Fibroblast of lung (primary cell): ENCODE measurements at regions not wholly inside any gene's neighbourhood (a gene's known extent, or its start where the extent isn't known, plus 50 kb on each side); places are given as distances from the start of the nearest gene placed in this dataset.

Experiments used
- DNase-seq, 2 donors: peaks; one replicate each; pipeline versions ENCODE4 v3.0.0 to v3.0.0-alpha.2; 2010; ENCODE audit warnings: low read depth in 2 of 2
- H2AFZ ChIP-seq: 2 replicates; pipeline ENCODE4 v1.5.1; 2012; ENCODE audit warnings: low read length, control low read depth, inconsistent platforms
- H3K27ac ChIP-seq: 2 replicates; pipeline ENCODE4 v1.5.1; 2011; ENCODE audit warnings: low read length, control low read depth; ENCODE audit not compliant: insufficient read depth
- H3K27me3 ChIP-seq: 2 replicates; pipeline ENCODE4 v1.5.1; 2011; ENCODE audit warnings: mild to moderate bottlenecking, low read length; ENCODE audit not compliant: control insufficient read depth, insufficient read depth
- H3K36me3 ChIP-seq: 2 replicates; pipeline ENCODE4 v1.5.1; 2011; ENCODE audit warnings: low read length; ENCODE audit not compliant: control insufficient read depth, insufficient read depth
- H3K4me1 ChIP-seq: 2 replicates; pipeline ENCODE4 v1.5.1; 2011; ENCODE audit warnings: low read length; ENCODE audit not compliant: control insufficient read depth, insufficient read depth; ENCODE audit errors: extremely low read depth
- H3K4me2 ChIP-seq: 2 replicates; pipeline ENCODE4 v1.5.1; 2011; ENCODE audit warnings: low read length, control low read depth; ENCODE audit not compliant: insufficient read depth; ENCODE audit errors: extremely low read depth
- H3K4me3 ChIP-seq, 4 experiments: fragments of 200-600 bp in 1 of 4; sonication (generic) in 1 of 4; replicated peaks in 1 of 4; 2 replicates each; pipeline ENCODE4 v1.5.1; 2011 to 2016; ENCODE audit warnings: low read length in 4 of 4, low read depth in 3 of 4, mild to moderate bottlenecking in 3 of 4, control low read depth in 2 of 4, inconsistent platforms in 1 of 4, mixed read lengths in 1 of 4; ENCODE audit not compliant: insufficient read depth in 1 of 4; ENCODE audit errors: control extremely low read depth in 1 of 4
- H3K79me2 ChIP-seq: 2 replicates; pipeline ENCODE4 v1.5.1; 2012; ENCODE audit warnings: mild to moderate bottlenecking, low read length, inconsistent platforms; ENCODE audit not compliant: control insufficient read depth, insufficient read depth
- H3K9ac ChIP-seq: 2 replicates; pipeline ENCODE4 v1.5.1; 2011; ENCODE audit warnings: mild to moderate bottlenecking, low read length, control low read depth; ENCODE audit not compliant: insufficient read depth
- H3K9me3 ChIP-seq: 2 replicates; pipeline ENCODE4 v1.5.1; 2012; ENCODE audit warnings: low read depth, low read length; ENCODE audit not compliant: control insufficient read depth, insufficient read depth
- H4K20me1 ChIP-seq: 2 replicates; pipeline ENCODE4 v1.5.1; 2011; ENCODE audit warnings: low read length; ENCODE audit not compliant: control insufficient read depth, insufficient read depth; ENCODE audit errors: extremely low read depth
- EZH2 ChIP-seq: IDR thresholded peaks from 2 replicates; pipeline ENCODE4 v1.5.1; 2012; ENCODE audit warnings: low read length, control low read depth, mild to moderate bottlenecking; ENCODE audit errors: missing control alignments
- TF ChIP-seq, protein P1 (sequence below), 2 donors: IDR thresholded peaks in 1 of 2; conservative IDR thresholded peaks in 1 of 2; 1 replicate in 1 of 2; 2 replicates in 1 of 2; pipeline ENCODE4 v1.5.1; 2011 to 2012; ENCODE audit warnings: low read length in 2 of 2, control low read depth in 1 of 2, inconsistent platforms in 1 of 2, low read depth in 1 of 2, mild to moderate bottlenecking in 1 of 2

DNA sequence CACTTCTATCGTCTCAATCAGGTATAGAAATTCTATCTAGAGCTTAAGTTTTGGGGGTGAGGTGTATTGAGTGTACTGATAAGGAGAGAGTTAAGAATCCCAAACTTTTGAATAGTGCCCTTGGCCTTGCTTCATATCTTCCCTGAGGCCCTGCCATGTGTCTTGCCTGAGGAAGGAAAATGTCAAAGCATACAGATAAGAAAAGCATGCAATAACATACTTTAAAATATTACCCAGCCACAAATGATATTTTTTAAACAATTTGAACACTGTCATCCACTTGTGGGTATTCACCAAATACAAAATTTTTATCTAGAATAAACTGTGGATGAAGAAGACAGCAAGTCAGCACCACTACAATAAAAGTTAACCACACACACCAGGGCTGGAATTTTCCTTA, 631.0 kb upstream of the ALCAM start:
- H3K4me2 ChIP-seq, result no peak overlapping the region
- H3K9ac ChIP-seq, result no peak overlapping the region
- no peaks in the 10 kb centered on the region for H3K79me2 ChIP-seq
- H4K20me1 ChIP-seq, result no peaks in the 10 kb centered on the region
- no peak overlapping the region for H3K27ac ChIP-seq
- TF ChIP-seq, protein P1, sequence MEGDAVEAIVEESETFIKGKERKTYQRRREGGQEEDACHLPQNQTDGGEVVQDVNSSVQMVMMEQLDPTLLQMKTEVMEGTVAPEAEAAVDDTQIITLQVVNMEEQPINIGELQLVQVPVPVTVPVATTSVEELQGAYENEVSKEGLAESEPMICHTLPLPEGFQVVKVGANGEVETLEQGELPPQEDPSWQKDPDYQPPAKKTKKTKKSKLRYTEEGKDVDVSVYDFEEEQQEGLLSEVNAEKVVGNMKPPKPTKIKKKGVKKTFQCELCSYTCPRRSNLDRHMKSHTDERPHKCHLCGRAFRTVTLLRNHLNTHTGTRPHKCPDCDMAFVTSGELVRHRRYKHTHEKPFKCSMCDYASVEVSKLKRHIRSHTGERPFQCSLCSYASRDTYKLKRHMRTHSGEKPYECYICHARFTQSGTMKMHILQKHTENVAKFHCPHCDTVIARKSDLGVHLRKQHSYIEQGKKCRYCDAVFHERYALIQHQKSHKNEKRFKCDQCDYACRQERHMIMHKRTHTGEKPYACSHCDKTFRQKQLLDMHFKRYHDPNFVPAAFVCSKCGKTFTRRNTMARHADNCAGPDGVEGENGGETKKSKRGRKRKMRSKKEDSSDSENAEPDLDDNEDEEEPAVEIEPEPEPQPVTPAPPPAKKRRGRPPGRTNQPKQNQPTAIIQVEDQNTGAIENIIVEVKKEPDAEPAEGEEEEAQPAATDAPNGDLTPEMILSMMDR (conservative IDR thresholded peaks at IDR 0.05 in 1 of 2, IDR thresholded peaks at IDR 0.05 in 1 of 2; ENCODE audit: low read depth in 1 of 2, low read length in 2 of 2), result no peak
- no peak for TF ChIP-seq EZH2
- H3K9me3 ChIP-seq, result no peaks in the 10 kb centered on the region
- peak in 1 of 2 donors; percentile 29 for DNase-seq
- H2AFZ ChIP-seq, result no peak overlapping the region
- H3K4me3 ChIP-seq, result no peak overlapping the region
- H3K27me3 ChIP-seq, result no peaks in the 10 kb centered on the region
- H3K4me1 ChIP-seq, result no peaks in the 10 kb centered on the region
- H3K36me3 ChIP-seq, result no peaks in the 10 kb centered on the region

DNA sequence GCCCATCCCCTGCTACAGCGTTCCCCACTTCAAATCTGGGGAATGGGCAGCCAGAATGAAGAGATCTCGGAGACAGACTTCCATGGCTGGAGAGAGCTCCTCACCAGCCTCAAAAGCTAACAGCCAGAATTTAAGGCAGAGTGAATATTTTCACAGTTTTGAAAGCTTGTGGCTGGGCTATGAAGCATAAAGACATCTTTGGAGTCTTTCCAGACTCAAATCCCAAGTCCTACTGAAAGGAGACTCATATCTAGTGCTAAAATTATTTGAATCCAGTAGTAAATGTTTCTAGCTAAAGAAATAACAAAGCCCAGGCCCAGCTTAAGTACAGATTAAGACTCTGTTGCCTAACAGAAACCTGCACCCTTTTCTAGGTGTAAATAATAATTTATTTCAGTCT, 628.4 kb upstream of the ALCAM start:
- no peaks in the 10 kb centered on the region for H3K9me3 ChIP-seq
- no peak overlapping the region for H3K9ac ChIP-seq
- no peaks in the 10 kb centered on the region for H3K4me1 ChIP-seq
- H4K20me1 ChIP-seq, result no peaks in the 10 kb centered on the region
- no peaks in the 10 kb centered on the region for H3K79me2 ChIP-seq
- H3K36me3 ChIP-seq, result no peaks in the 10 kb centered on the region
- no peaks in the 10 kb centered on the region for H3K27me3 ChIP-seq
- no peak overlapping the region for H3K4me3 ChIP-seq
- H3K27ac ChIP-seq, result no peak overlapping the region
- peak in 1 of 2 donors; percentile 21 for DNase-seq
- H2AFZ ChIP-seq, result no peak overlapping the region
- TF ChIP-seq, protein P1 (conservative IDR thresholded peaks at IDR 0.05 in 1 of 2, IDR thresholded peaks at IDR 0.05 in 1 of 2; ENCODE audit: low read depth in 1 of 2, low read length in 2 of 2), result no peak
- no peak for TF ChIP-seq EZH2
- H3K4me2 ChIP-seq, result no peak overlapping the region

DNA sequence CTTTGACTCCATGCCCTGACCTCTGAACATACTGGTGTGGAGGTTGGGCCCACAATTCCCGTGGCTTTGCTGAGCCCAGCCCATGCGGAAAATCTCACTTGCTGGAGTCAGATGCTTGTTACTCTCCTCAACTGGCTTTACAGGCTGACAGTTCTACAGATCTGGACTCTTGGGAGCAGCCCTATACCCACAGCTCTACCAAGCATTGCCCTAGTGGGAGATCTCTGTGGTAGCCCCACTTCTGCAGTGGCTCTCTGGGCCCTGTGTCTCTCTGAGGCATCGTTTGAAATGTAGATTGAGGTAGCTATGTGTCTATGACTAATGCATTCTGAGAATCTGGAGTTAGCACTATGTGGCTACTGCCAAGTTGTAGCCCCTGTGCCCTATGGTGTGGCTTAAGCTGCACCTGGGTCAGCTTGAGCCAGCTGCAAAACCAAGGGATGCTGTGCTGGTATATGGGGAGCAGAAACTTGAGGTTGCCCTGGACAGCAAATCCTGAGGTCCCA, 625.8 kb upstream of the ALCAM start:
- no peak overlapping the region for H3K4me3 ChIP-seq
- no peaks in the 10 kb centered on the region for H4K20me1 ChIP-seq
- H3K4me1 ChIP-seq, result peaks cover 2% of the 10 kb centered on the region
- TF ChIP-seq, protein P1 (conservative IDR thresholded peaks at IDR 0.05 in 1 of 2, IDR thresholded peaks at IDR 0.05 in 1 of 2; ENCODE audit: low read depth in 1 of 2, low read length in 2 of 2), result no peak
- H3K79me2 ChIP-seq, result no peaks in the 10 kb centered on the region
- no peaks in the 10 kb centered on the region for H3K9me3 ChIP-seq
- no peak overlapping the region for H2AFZ ChIP-seq
- H3K27me3 ChIP-seq, result no peaks in the 10 kb centered on the region
- H3K9ac ChIP-seq, result no peak overlapping the region
- no peak for DNase-seq
- H3K36me3 ChIP-seq, result no peaks in the 10 kb centered on the region
- H3K27ac ChIP-seq, result no peak overlapping the region
- no peak overlapping the region for H3K4me2 ChIP-seq
